Testis (tissue), 2 donors: ENCODE measurements at regions not wholly inside any gene's neighbourhood (a gene's known extent, or its start where the extent isn't known, plus 50 kb on each side); places are given as distances from the start of the nearest gene placed in this dataset.

ENCODE experiments used
- CTCF ChIP-seq, 3 experiments: fragments of 450-650 bp in 2 of 3; fragments of 200-600 bp in 1 of 3; sonication (generic) in 1 of 3; IDR thresholded peaks; one replicate each; pipeline ENCODE4 v1.5.1; 2016 to 2019; ENCODE audit warnings: antibody characterized with exemption in 3 of 3, mild to moderate bottlenecking in 2 of 3, moderate library complexity in 1 of 3
- POLR2A ChIP-seq: fragments of 450-650 bp; IDR thresholded peaks from one replicate; pipeline ENCODE4 v1.6.1; 2017; ENCODE audit warnings: antibody characterized with exemption, mild to moderate bottlenecking, moderate library complexity

GRCh38 chr1:219038398-219038797, 135.3 kb upstream of the LYPLAL1 start:
- TF ChIP-seq POLR2A (no peak), CTCF (IDR thresholded peaks at IDR 0.05) (no peak)
